Tibial nerve (tissue), 4 donors: ENCODE measurements at regions not wholly inside any gene's neighbourhood (a gene's known extent, or its start where the extent isn't known, plus 50 kb on each side); places are given as distances from the start of the nearest gene placed in this dataset.
"Not testable (repeated sequence)": the region's sequence is repeated elsewhere in the genome, so short reads cannot be mapped to it uniquely, and the experiment has no call there.

Experiments used
- DNase-seq, 2 donors: peaks; one replicate each; pipeline ENCODE4 v3.0.0-alpha.2; 2019; ENCODE audit warnings: low spot score in 2 of 2
- H3K27ac ChIP-seq, 4 donors: fragments of 200-600 bp; sonication (generic) in 3 of 4; one replicate each; pipeline ENCODE4 v1.5.1; 2017 to 2019; ENCODE audit warnings: mild to moderate bottlenecking in 1 of 4
- H3K27me3 ChIP-seq, 2 donors: fragments of 200-600 bp; sonication (generic) in 1 of 2; one replicate each; pipeline versions ENCODE4 v1.5.1 to v1.6.0; 2017 to 2019
- H3K36me3 ChIP-seq, 3 donors: fragments of 200-600 bp; sonication (generic); one replicate each; pipeline ENCODE4 v1.5.1; 2018 to 2019
- H3K4me1 ChIP-seq, 4 donors: fragments of 200-600 bp; sonication (generic) in 3 of 4; one replicate each; pipeline ENCODE4 v1.5.1; 2017 to 2019
- H3K4me3 ChIP-seq, 4 donors: fragments of 200-600 bp; sonication (generic) in 3 of 4; one replicate each; pipeline ENCODE4 v1.5.1; 2017 to 2019; ENCODE audit warnings: mild to moderate bottlenecking in 1 of 4, moderate library complexity in 1 of 4
- H3K9me3 ChIP-seq, 4 donors: fragments of 200-600 bp; sonication (generic) in 3 of 4; one replicate each; pipeline ENCODE4 v1.5.1; 2017 to 2019
- CTCF ChIP-seq, 5 experiments: fragments of 200-600 bp in 3 of 5; fragments of 450-650 bp in 2 of 5; sonication (generic) in 3 of 5; IDR thresholded peaks; one replicate each; pipeline ENCODE4 v1.5.1; 2016 to 2019; ENCODE audit warnings: antibody characterized with exemption in 5 of 5, mild to moderate bottlenecking in 3 of 5, moderate library complexity in 2 of 5
- EP300 ChIP-seq, 2 donors: sonication (generic); formaldehyde crosslinking; IDR thresholded peaks; one replicate each; pipeline ENCODE4 v1.6.1; 2017; ENCODE audit warnings: antibody characterized with exemption in 2 of 2, mild to moderate bottlenecking in 1 of 2
- POLR2A ChIP-seq, 2 donors: fragments of 450-650 bp; IDR thresholded peaks; one replicate each; pipeline ENCODE4 v1.6.1; 2017; ENCODE audit warnings: antibody characterized with exemption in 2 of 2, mild to moderate bottlenecking in 2 of 2, moderate library complexity in 2 of 2
- WGBS, 2 donors: methylation state at CpG; one replicate each; pipeline ENCODE4 v1.1.5; 2018; 5-methylcytosine and 5-hydroxymethylcytosine counted together

GRCh38 chr13:89066868-89067466 is 1395.8 kb downstream of the SLITRK5 start:
- no peaks in the 10 kb centered on the region for H3K4me1 ChIP-seq
- DNase-seq = peak in 1 of 2 donors; percentile 48
- TF ChIP-seq EP300 (IDR thresholded peaks at IDR 0.05) (no peak), POLR2A (IDR thresholded peaks at IDR 0.05) (no peak), CTCF (IDR thresholded peaks at IDR 0.05) (peak; percentile 36 to 65 (median 50))
- H3K27ac ChIP-seq = no peak overlapping the region
- H3K36me3 ChIP-seq = no peaks in the 10 kb centered on the region
- no peaks in the 10 kb centered on the region for H3K9me3 ChIP-seq
- H3K4me3 ChIP-seq = no peak overlapping the region
- no peaks in the 10 kb centered on the region for H3K27me3 ChIP-seq
- WGBS, 2 donors = 47 to 50% methylated on average over 9 of the region's 9 CpGs

GRCh38 chr13:89072979-89073378 is 1401.8 kb downstream of the SLITRK5 start:
- no peak for DNase-seq
- H3K4me3 ChIP-seq = no peak overlapping the region
- no peaks in the 10 kb centered on the region for H3K36me3 ChIP-seq
- H3K27ac ChIP-seq = no peak overlapping the region
- no peaks in the 10 kb centered on the region for H3K27me3 ChIP-seq
- no peaks in the 10 kb centered on the region for H3K9me3 ChIP-seq
- TF ChIP-seq POLR2A (IDR thresholded peaks at IDR 0.05) (no peak), CTCF (IDR thresholded peaks at IDR 0.05) (no peak), EP300 (IDR thresholded peaks at IDR 0.05) (no peak)
- no peaks in the 10 kb centered on the region for H3K4me1 ChIP-seq
- 81 to 86% methylated on average over 1 of the region's 1 CpG for WGBS, 2 donors

- H3K27me3 ChIP-seq = no peaks in the 10 kb centered on the region
- no peak for DNase-seq
- 90 to 92% methylated on average over 2 of the region's 2 CpGs for WGBS, 2 donors
- H3K9me3 ChIP-seq = no peaks in the 10 kb centered on the region
- H3K36me3 ChIP-seq = no peaks in the 10 kb centered on the region
- no peak overlapping the region for H3K4me3 ChIP-seq
- no peaks in the 10 kb centered on the region for H3K4me1 ChIP-seq
- TF ChIP-seq EP300 (IDR thresholded peaks at IDR 0.05) (no peak), POLR2A (IDR thresholded peaks at IDR 0.05) (no peak), CTCF (IDR thresholded peaks at IDR 0.05) (no peak)
- H3K27ac ChIP-seq = no peak overlapping the region
Observed at GRCh38 chr13:89076622-89077021, 1405.5 kb downstream of the SLITRK5 start.

DNA sequence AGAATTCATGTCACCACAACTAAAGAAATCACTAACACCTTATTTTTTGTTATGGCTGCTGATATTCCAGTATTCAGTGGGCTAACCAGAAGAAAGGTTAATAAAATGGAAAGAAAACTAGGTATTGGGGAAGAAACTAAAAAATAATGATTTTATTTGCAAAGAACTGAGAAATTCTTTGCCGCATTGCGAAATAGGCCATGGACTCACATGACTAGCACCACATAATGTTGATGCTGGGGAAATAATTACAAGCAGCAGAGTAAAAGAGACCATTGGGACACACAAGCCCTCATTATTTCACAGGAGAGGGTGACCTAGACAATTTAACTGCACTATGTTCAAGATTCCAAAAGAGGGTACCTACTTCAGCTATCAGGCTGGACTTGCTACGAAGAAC is 1411.5 kb downstream of the SLITRK5 start:
- no peaks in the 10 kb centered on the region for H3K9me3 ChIP-seq
- DNase-seq = no peak
- H3K4me1 ChIP-seq = no peaks in the 10 kb centered on the region
- 83 to 94% methylated on average over 3 of the region's 3 CpGs for WGBS, 2 donors
- no peaks in the 10 kb centered on the region for H3K36me3 ChIP-seq
- H3K4me3 ChIP-seq = no peak overlapping the region
- H3K27me3 ChIP-seq = no peaks in the 10 kb centered on the region
- TF ChIP-seq EP300 (IDR thresholded peaks at IDR 0.05) (no peak), POLR2A (IDR thresholded peaks at IDR 0.05) (no peak), CTCF (IDR thresholded peaks at IDR 0.05) (no peak)
- no peak overlapping the region for H3K27ac ChIP-seq

GRCh38 chr13:89088107-89088506 is 1416.9 kb downstream of the SLITRK5 start:
- 81 to 94% methylated on average over 13 to 16 of the region's 16 CpGs for WGBS, 2 donors
- not testable (repeated sequence) for H3K27ac ChIP-seq, DNase-seq, H3K4me3 ChIP-seq, H3K27me3 ChIP-seq, H3K4me1 ChIP-seq, H3K36me3 ChIP-seq, H3K9me3 ChIP-seq

GRCh38 chr13:89097994-89098393 is 1426.8 kb downstream of the SLITRK5 start:
- H3K27ac ChIP-seq = no peak overlapping the region
- no peaks in the 10 kb centered on the region for H3K27me3 ChIP-seq
- H3K4me1 ChIP-seq = no peaks in the 10 kb centered on the region
- H3K4me3 ChIP-seq = no peak overlapping the region
- WGBS, 2 donors = 83 to 85% methylated on average over 1 of the region's 1 CpG
- no peak for TF ChIP-seq CTCF (IDR thresholded peaks at IDR 0.05)
- TF ChIP-seq POLR2A (IDR thresholded peaks at IDR 0.05) = no peak
- TF ChIP-seq EP300 (IDR thresholded peaks at IDR 0.05) = no peak
- H3K36me3 ChIP-seq = no peaks in the 10 kb centered on the region
- DNase-seq = no peak
- H3K9me3 ChIP-seq = no peaks in the 10 kb centered on the region
